Liver (tissue), 7 donors: ENCODE measurements at regions not wholly inside any gene's neighbourhood (a gene's known extent, or its start where the extent isn't known, plus 50 kb on each side); places are given as distances from the start of the nearest gene placed in this dataset.

Experiments used
- DNase-seq: peaks from one replicate; pipeline ENCODE4 v3.0.0-alpha.2; 2017; ENCODE audit warnings: low spot score
- H3K27ac ChIP-seq, 2 donors: one replicate each; pipeline ENCODE4 v1.7.0; 2013; ENCODE audit warnings: inconsistent platforms in 2 of 2, low read length in 2 of 2, control low read depth in 1 of 2, low read depth in 1 of 2, mild to moderate bottlenecking in 1 of 2
- H3K27me3 ChIP-seq, 4 donors: one replicate each; pipeline versions ENCODE4 v1.6.1 to v1.7.0; 2013; ENCODE audit warnings: low read length in 3 of 4, inconsistent platforms in 1 of 4, mild to moderate bottlenecking in 1 of 4, moderate library complexity in 1 of 4; ENCODE audit not compliant: control insufficient read depth in 4 of 4, insufficient read depth in 4 of 4
- H3K36me3 ChIP-seq, 4 donors: one replicate each; pipeline versions ENCODE4 v1.6.1 to v1.7.0; 2013; ENCODE audit warnings: low read length in 3 of 4, mild to moderate bottlenecking in 3 of 4, low read depth in 1 of 4, moderate library complexity in 1 of 4; ENCODE audit not compliant: control insufficient read depth in 4 of 4, insufficient read depth in 3 of 4
- H3K4me1 ChIP-seq, 4 donors: one replicate each; pipeline versions ENCODE4 v1.6.1 to v1.7.0; 2013; ENCODE audit warnings: low read length in 3 of 4, mild to moderate bottlenecking in 3 of 4, moderate library complexity in 1 of 4; ENCODE audit not compliant: control insufficient read depth in 4 of 4, insufficient read depth in 4 of 4
- H3K4me3 ChIP-seq, 3 donors: one replicate each; pipeline versions ENCODE4 v1.6.1 to v1.7.0; 2013; ENCODE audit warnings: low read length in 3 of 3, control low read depth in 1 of 3, low read depth in 1 of 3, mild to moderate bottlenecking in 1 of 3
- H3K9ac ChIP-seq, 2 donors: one replicate each; pipeline ENCODE4 v1.7.0; 2013; ENCODE audit warnings: low read length in 2 of 2, mild to moderate bottlenecking in 2 of 2, moderate library complexity in 2 of 2, control low read depth in 1 of 2, low read depth in 1 of 2
- H3K9me3 ChIP-seq, 4 donors: one replicate each; pipeline versions ENCODE4 v1.6.1 to v1.7.0; 2013; ENCODE audit warnings: low read length in 3 of 4; ENCODE audit not compliant: control insufficient read depth in 4 of 4
- EGR1 ChIP-seq, 2 donors: IDR thresholded peaks; 2 replicates each; pipeline ENCODE4 v1.6.1; 2016 to 2018; ENCODE audit warnings: antibody characterized with exemption in 2 of 2, low read depth in 2 of 2
- FOXA1 ChIP-seq: IDR thresholded peaks from 2 replicates; pipeline ENCODE4 v1.6.1; 2016; ENCODE audit warnings: antibody characterized with exemption
- FOXA2 ChIP-seq: IDR thresholded peaks from 2 replicates; pipeline ENCODE4 v1.6.1; 2016; ENCODE audit warnings: antibody characterized with exemption
- GABPA ChIP-seq, 2 donors: IDR thresholded peaks in 1 of 2; conservative IDR thresholded peaks in 1 of 2; 2 replicates each; pipeline ENCODE4 v1.6.1; 2016; ENCODE audit warnings: antibody characterized with exemption in 2 of 2, mild to moderate bottlenecking in 1 of 2, moderate library complexity in 1 of 2
- HNF4A ChIP-seq, 2 donors: conservative IDR thresholded peaks; 2 replicates each; pipeline ENCODE4 v1.6.1; 2016; ENCODE audit warnings: antibody characterized with exemption in 2 of 2, mild to moderate bottlenecking in 2 of 2
- HNF4G ChIP-seq: IDR thresholded peaks from 2 replicates; pipeline ENCODE4 v1.6.1; 2016; ENCODE audit warnings: antibody characterized with exemption
- JUND ChIP-seq, 2 donors: IDR thresholded peaks; 2 replicates each; pipeline ENCODE4 v1.6.1; 2016; ENCODE audit warnings: antibody characterized with exemption in 2 of 2
- NR2F2 ChIP-seq: IDR thresholded peaks from 2 replicates; pipeline ENCODE4 v1.6.1; 2016; ENCODE audit warnings: antibody characterized with exemption
- RAD21 ChIP-seq, 2 donors: IDR thresholded peaks; 2 replicates each; pipeline ENCODE4 v1.6.1; 2016; ENCODE audit warnings: antibody characterized with exemption in 2 of 2, mild to moderate bottlenecking in 2 of 2
- RXRA ChIP-seq, 2 donors: IDR thresholded peaks; 2 replicates each; pipeline ENCODE4 v1.6.1; 2017 to 2018; ENCODE audit warnings: antibody characterized with exemption in 2 of 2, mild to moderate bottlenecking in 1 of 2
- YY1 ChIP-seq: IDR thresholded peaks from 2 replicates; pipeline ENCODE4 v1.6.1; 2016; ENCODE audit warnings: antibody characterized with exemption, mild to moderate bottlenecking
- ZBTB33 ChIP-seq: IDR thresholded peaks from 2 replicates; pipeline ENCODE4 v1.6.1; 2016; ENCODE audit warnings: antibody characterized with exemption
- whole genome bisulfite sequencing: extraction: QIAGEN DNeasy Blood & Tissue Kit; methylation state at CpG from one replicate; pipeline ENCODE4 v1.1.7; 2013; 5-methylcytosine and 5-hydroxymethylcytosine counted together
- TF ChIP-seq, protein P1 (sequence below): IDR thresholded peaks from 2 replicates; pipeline ENCODE4 v1.6.1; 2016; ENCODE audit warnings: antibody characterized with exemption
- TF ChIP-seq, protein P2 (sequence below): IDR thresholded peaks from 2 replicates; pipeline ENCODE4 v1.6.1; 2016; ENCODE audit warnings: antibody characterized with exemption, mild to moderate bottlenecking
- donor health status: healthy.
- donor health status: healthy.
- donor health status: healthy.
- donor health status: healthy.

DNA sequence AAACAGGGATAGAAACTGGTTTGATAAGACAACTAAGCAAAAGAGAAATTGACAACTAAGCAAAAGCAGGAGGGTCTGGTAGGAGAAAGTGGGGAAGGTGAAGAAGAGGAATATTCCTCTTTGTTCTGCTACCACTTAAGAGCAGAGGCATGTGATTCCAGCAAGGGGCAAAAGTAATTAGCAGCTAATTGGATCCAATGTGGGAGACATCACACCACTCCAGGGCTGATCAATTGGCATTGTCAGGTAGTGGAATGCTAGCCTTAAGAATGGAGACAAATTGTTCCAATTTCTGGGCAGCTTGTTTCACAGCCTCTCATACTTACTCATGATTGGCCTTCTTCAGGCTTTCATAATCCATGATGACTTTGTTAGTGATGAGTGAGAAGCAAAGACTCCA lies 547.1 kb upstream of the GCFC2 start:
- peaks cover 0 to 4% (median 0%) of the 10 kb centered on the region in 4 donors for H3K27me3 ChIP-seq

DNA sequence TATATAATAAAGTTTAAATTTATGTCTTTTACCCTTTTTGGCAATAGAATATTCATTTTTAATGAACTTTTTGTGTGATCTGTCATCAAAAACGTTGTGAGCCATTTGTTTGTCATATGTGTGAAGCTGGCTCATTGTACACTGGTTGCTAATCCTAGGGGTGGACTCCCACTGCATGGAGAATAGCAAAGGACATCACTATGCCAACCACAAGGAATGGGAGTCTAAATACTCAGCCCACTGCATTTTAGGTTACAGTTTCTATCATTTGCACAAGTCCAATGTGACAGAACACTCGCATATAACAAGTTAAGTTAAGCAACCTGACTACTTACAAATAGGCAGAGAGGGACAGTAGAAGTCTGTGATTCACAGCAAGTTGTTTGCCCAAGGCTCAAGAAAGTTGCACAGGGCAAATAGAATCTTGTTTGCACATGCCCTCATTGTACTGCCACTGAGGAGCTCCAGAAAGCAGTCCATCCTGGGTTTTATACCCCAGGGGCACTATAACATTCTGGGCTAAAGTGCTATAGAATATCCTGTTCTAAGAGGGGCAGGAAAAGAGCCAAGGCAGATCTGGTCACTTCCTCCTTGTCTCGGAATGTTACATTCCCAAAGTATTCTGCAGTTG lies 545.9 kb upstream of the GCFC2 start:
- 42% methylated on average over 3 of the region's 3 CpGs for WGBS
- no peaks in the 10 kb centered on the region for H3K36me3 ChIP-seq
- DNase-seq = no peak
- no peak overlapping the region for H3K27ac ChIP-seq
- TF ChIP-seq GABPA (IDR thresholded peaks at IDR 0.05 in 1 of 2, conservative IDR thresholded peaks at IDR 0.05 in 1 of 2) (no peak), EGR1 (IDR thresholded peaks at IDR 0.05; ENCODE audit: low read depth in 2 of 2) (no peak), RAD21 (IDR thresholded peaks at IDR 0.05) (no peak), HNF4A (conservative IDR thresholded peaks at IDR 0.05) (no peak), JUND (IDR thresholded peaks at IDR 0.05) (no peak), NR2F2 (no peak), HNF4G (no peak), ZBTB33 (no peak), FOXA2 (no peak), RXRA (IDR thresholded peaks at IDR 0.05) (no peak), YY1 (no peak)
- TF ChIP-seq, protein P1, sequence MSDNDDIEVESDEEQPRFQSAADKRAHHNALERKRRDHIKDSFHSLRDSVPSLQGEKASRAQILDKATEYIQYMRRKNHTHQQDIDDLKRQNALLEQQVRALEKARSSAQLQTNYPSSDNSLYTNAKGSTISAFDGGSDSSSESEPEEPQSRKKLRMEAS = no peak
- TF ChIP-seq, protein P2, sequence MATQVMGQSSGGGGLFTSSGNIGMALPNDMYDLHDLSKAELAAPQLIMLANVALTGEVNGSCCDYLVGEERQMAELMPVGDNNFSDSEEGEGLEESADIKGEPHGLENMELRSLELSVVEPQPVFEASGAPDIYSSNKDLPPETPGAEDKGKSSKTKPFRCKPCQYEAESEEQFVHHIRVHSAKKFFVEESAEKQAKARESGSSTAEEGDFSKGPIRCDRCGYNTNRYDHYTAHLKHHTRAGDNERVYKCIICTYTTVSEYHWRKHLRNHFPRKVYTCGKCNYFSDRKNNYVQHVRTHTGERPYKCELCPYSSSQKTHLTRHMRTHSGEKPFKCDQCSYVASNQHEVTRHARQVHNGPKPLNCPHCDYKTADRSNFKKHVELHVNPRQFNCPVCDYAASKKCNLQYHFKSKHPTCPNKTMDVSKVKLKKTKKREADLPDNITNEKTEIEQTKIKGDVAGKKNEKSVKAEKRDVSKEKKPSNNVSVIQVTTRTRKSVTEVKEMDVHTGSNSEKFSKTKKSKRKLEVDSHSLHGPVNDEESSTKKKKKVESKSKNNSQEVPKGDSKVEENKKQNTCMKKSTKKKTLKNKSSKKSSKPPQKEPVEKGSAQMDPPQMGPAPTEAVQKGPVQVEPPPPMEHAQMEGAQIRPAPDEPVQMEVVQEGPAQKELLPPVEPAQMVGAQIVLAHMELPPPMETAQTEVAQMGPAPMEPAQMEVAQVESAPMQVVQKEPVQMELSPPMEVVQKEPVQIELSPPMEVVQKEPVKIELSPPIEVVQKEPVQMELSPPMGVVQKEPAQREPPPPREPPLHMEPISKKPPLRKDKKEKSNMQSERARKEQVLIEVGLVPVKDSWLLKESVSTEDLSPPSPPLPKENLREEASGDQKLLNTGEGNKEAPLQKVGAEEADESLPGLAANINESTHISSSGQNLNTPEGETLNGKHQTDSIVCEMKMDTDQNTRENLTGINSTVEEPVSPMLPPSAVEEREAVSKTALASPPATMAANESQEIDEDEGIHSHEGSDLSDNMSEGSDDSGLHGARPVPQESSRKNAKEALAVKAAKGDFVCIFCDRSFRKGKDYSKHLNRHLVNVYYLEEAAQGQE = no peak
- H3K27me3 ChIP-seq = peaks cover 0 to 4% (median 0%) of the 10 kb centered on the region in 4 donors
- H3K4me3 ChIP-seq = no peak overlapping the region
- H3K9me3 ChIP-seq = no peaks in the 10 kb centered on the region
- no peaks in the 10 kb centered on the region for H3K4me1 ChIP-seq
- H3K9ac ChIP-seq = no peak overlapping the region

More for the DNA sequence above, 547.1 kb upstream of the GCFC2 start:
- no peak for DNase-seq
- Histone ChIP-seq H3K36me3 (no peaks in the 10 kb centered on the region), H3K4me1 (no peaks in the 10 kb centered on the region), H3K4me3 (no peak overlapping the region), H3K27ac (no peak overlapping the region), H3K9me3 (no peaks in the 10 kb centered on the region), H3K9ac (no peak overlapping the region)
- TF ChIP-seq, protein P2 = no peak
- no peak for TF ChIP-seq NR2F2
- TF ChIP-seq FOXA2 = no peak
- no peak for TF ChIP-seq FOXA1
- TF ChIP-seq EGR1 (IDR thresholded peaks at IDR 0.05; ENCODE audit: low read depth in 2 of 2) = no peak
- TF ChIP-seq JUND (IDR thresholded peaks at IDR 0.05) = no peak
- no peak for TF ChIP-seq GABPA (IDR thresholded peaks at IDR 0.05 in 1 of 2, conservative IDR thresholded peaks at IDR 0.05 in 1 of 2)
- TF ChIP-seq ZBTB33 = no peak
